GM19455 (cell line): ENCODE measurements at regions not wholly inside any gene's neighbourhood (a gene's known extent, or its start where the extent isn't known, plus 50 kb on each side); places are given as distances from the start of the nearest gene placed in this dataset.
"Not testable (repeated sequence)": the region's sequence is repeated elsewhere in the genome, so short reads cannot be mapped to it uniquely, and the experiment has no call there.

Experiments
- ATAC-seq: cut with Tn5 transposase; IDR thresholded peaks from one replicate; pipeline ENCODE4 v1.9.1; 2021; ENCODE audit not compliant: unreplicated experiment

GRCh38 chr15:93389211-93389610, 300.2 kb upstream of the RGMA start:
- ATAC-seq = no peak

GRCh38 chr15:93384886-93385285, 295.9 kb upstream of the RGMA start:
- no peak for ATAC-seq

- no peak for ATAC-seq
Measured at GRCh38 chr15:93382200-93382820, 293.3 kb upstream of the RGMA start.

GRCh38 chr15:93378558-93378957, 289.5 kb upstream of the RGMA start:
- no peak for ATAC-seq

- ATAC-seq = no peak
Measured at GRCh38 chr15:93372865-93373223, 283.8 kb upstream of the RGMA start.

GRCh38 chr15:93372208-93372864, 283.3 kb upstream of the RGMA start:
- no peak for ATAC-seq

- no peak for ATAC-seq
Measured at GRCh38 chr15:93366387-93367100, 277.5 kb upstream of the RGMA start.

GRCh38 chr15:93362821-93363220, 273.8 kb upstream of the RGMA start:
- ATAC-seq = no peak

- no peak for ATAC-seq
Measured at GRCh38 chr15:93362203-93362602, 273.2 kb upstream of the RGMA start.

GRCh38 chr15:93361703-93362102, 272.7 kb upstream of the RGMA start:
- no peak for ATAC-seq

- no peak for ATAC-seq
Measured at GRCh38 chr15:93360976-93361375, 272.0 kb upstream of the RGMA start.

- no peak for ATAC-seq
Measured at GRCh38 chr15:93360318-93360717, 271.3 kb upstream of the RGMA start.

- no peak for ATAC-seq
Measured at GRCh38 chr15:93359425-93360131, 270.6 kb upstream of the RGMA start.

GRCh38 chr15:93359060-93359408, 270.0 kb upstream of the RGMA start:
- ATAC-seq = no peak

- no peak for ATAC-seq
Measured at GRCh38 chr15:93358166-93359059, 269.4 kb upstream of the RGMA start.

- ATAC-seq = no peak
Measured at GRCh38 chr15:93348711-93349545, 259.9 kb upstream of the RGMA start.

- no peak for ATAC-seq
Measured at GRCh38 chr15:93347986-93348385, 259.0 kb upstream of the RGMA start.

GRCh38 chr15:93345981-93346380, 257.0 kb upstream of the RGMA start:
- ATAC-seq = no peak

GRCh38 chr15:93343402-93343801, 254.4 kb upstream of the RGMA start:
- not testable (repeated sequence) for ATAC-seq

GRCh38 chr15:93341164-93341563, 252.2 kb upstream of the RGMA start:
- no peak for ATAC-seq
